ENCODE measurements at regions not wholly inside any gene's neighbourhood (a gene's known extent, or its start where the extent isn't known, plus 50 kb on each side); places are given as distances from the start of the nearest gene placed in this dataset.
A peak's percentile ranks its signal among the peaks of the same experiment; 100 is the strongest.

DNA sequence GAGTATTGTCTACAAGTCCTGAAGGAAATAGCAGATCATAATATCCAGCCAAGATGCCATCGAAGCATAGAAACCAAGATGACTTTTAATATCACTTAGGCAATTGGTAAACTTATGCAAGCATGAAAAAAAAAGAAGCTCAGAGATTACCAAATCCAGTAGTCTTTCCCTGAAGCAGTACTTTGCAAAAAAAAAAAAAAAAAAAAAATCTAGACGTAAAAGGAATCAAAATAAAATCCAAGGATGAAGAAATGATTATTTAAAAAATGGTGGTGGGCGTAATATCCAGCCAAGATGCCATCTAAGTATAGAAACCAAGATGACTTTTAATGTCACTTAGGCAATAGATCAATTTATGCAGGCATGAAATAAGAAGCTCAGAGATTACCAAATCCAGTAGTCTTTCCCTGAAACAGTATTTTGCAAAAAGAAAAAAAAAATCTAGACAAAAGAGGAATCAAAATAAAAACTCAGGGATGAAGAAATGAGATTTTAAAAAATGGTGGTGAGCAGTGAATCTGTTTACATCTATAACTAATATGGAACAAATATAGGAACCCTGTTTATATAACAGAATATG, 108.8 kb downstream of the GYPC start:
- no peak for DNase-seq (ENCODE audit: low read depth)
- H3K4me3 ChIP-seq (ENCODE audit: low read depth, low read length): no peak overlapping the region
- TF ChIP-seq MYC (IDR thresholded peaks at IDR 0.05; ENCODE audit: low read depth, low read length) (no peak), POLR2A (IDR thresholded peaks at IDR 0.05; ENCODE audit: extremely low read depth, insufficient read length) (no peak)
- TF ChIP-seq, protein P1, sequence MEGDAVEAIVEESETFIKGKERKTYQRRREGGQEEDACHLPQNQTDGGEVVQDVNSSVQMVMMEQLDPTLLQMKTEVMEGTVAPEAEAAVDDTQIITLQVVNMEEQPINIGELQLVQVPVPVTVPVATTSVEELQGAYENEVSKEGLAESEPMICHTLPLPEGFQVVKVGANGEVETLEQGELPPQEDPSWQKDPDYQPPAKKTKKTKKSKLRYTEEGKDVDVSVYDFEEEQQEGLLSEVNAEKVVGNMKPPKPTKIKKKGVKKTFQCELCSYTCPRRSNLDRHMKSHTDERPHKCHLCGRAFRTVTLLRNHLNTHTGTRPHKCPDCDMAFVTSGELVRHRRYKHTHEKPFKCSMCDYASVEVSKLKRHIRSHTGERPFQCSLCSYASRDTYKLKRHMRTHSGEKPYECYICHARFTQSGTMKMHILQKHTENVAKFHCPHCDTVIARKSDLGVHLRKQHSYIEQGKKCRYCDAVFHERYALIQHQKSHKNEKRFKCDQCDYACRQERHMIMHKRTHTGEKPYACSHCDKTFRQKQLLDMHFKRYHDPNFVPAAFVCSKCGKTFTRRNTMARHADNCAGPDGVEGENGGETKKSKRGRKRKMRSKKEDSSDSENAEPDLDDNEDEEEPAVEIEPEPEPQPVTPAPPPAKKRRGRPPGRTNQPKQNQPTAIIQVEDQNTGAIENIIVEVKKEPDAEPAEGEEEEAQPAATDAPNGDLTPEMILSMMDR (IDR thresholded peaks at IDR 0.05; ENCODE audit: low read depth, low read length): no peak
- TF ChIP-seq, protein P2, sequence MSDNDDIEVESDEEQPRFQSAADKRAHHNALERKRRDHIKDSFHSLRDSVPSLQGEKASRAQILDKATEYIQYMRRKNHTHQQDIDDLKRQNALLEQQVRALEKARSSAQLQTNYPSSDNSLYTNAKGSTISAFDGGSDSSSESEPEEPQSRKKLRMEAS (IDR thresholded peaks at IDR 0.05; ENCODE audit: low read depth, low read length): no peak

DNA sequence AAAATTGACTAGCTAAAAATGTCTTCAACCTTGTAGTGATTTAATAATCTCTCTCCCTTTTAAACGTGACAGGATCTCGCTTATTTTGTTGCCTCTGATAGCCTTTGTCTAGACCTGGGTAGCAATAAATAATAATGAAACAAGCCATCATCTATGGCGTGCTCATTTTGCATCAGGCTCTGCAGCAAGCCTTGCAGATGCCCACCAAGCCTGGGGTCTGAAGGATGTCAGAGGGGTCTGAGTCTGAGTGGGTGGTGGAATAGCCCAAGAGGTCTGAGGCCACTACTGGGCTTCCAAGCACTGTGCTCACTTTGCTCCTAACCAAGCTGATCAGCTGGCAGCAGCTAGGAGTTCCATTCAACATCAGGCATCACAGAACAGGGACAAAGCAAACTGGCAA, 109.4 kb downstream of the GYPC start:
- TF ChIP-seq, protein P2 (IDR thresholded peaks at IDR 0.05; ENCODE audit: low read depth, low read length): no peak
- TF ChIP-seq POLR2A (IDR thresholded peaks at IDR 0.05; ENCODE audit: extremely low read depth, insufficient read length): no peak
- no peak for TF ChIP-seq MYC (IDR thresholded peaks at IDR 0.05; ENCODE audit: low read depth, low read length)
- TF ChIP-seq, protein P1 (IDR thresholded peaks at IDR 0.05; ENCODE audit: low read depth, low read length): no peak
- no peak overlapping the region for H3K4me3 ChIP-seq (ENCODE audit: low read depth, low read length)
- DNase-seq (ENCODE audit: low read depth): no peak

DNA sequence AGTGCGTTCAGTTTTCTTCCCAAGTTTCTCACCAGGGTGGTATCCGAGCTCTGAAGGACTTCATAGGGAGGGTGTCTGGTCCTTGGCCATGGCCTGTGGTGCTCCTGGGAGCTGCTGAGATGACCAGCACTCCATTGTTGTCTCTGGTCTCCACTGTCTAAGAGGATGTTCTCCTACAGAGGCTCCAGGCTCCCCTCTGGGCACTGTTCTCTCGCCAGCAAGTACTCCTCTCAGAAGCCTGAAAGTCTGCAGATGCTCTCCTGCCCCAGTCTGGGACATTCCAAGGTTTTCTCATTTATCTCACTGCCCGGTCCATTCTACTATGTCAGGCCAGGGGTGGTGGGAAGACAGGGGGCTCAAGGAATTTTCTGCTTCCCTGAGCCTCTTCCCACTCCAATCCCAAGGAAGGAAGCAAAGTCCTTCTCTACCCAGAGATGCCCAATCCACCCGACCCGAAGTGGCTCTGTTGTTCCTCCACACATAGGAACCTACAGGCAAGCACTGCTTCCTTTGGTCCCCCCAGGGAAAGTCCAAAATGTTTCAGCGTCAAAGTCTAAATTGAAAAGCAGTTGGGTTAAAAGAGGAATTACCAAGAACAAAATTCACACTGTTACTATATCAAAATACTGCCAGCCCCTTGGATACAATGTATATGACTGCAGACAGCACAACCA, 110.5 kb downstream of the GYPC start:
- TF ChIP-seq, protein P1 (IDR thresholded peaks at IDR 0.05; ENCODE audit: low read depth, low read length): no peak
- TF ChIP-seq MYC (IDR thresholded peaks at IDR 0.05; ENCODE audit: low read depth, low read length) (no peak), POLR2A (IDR thresholded peaks at IDR 0.05; ENCODE audit: extremely low read depth, insufficient read length) (no peak)
- TF ChIP-seq, protein P2 (IDR thresholded peaks at IDR 0.05; ENCODE audit: low read depth, low read length): no peak
- no peak for DNase-seq (ENCODE audit: low read depth)
- no peak overlapping the region for H3K4me3 ChIP-seq (ENCODE audit: low read depth, low read length)

DNA sequence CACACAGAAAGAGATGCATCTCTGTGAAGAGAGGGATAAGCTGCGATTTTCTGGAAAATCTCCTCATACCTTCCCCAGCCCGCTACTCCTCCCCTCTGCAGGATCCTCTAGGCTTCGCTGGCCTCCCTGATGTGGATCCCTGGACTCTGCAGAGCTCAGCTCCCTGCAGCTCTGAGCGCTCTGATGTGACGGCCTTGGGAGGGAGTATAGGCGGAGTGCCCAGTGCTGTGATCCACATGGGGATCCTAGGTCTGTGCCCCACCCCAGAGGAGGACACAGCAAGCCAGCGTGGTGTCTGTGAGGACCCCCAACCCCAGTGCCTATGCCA, 111.0 kb downstream of the GYPC start:
- no peak overlapping the region for H3K4me3 ChIP-seq (ENCODE audit: low read depth, low read length)
- TF ChIP-seq, protein P2 (IDR thresholded peaks at IDR 0.05; ENCODE audit: low read depth, low read length): no peak
- TF ChIP-seq POLR2A (IDR thresholded peaks at IDR 0.05; ENCODE audit: extremely low read depth, insufficient read length): no peak
- no peak for TF ChIP-seq MYC (IDR thresholded peaks at IDR 0.05; ENCODE audit: low read depth, low read length)
- TF ChIP-seq, protein P1 (IDR thresholded peaks at IDR 0.05; ENCODE audit: low read depth, low read length): no peak
- no peak for DNase-seq (ENCODE audit: low read depth)

DNA sequence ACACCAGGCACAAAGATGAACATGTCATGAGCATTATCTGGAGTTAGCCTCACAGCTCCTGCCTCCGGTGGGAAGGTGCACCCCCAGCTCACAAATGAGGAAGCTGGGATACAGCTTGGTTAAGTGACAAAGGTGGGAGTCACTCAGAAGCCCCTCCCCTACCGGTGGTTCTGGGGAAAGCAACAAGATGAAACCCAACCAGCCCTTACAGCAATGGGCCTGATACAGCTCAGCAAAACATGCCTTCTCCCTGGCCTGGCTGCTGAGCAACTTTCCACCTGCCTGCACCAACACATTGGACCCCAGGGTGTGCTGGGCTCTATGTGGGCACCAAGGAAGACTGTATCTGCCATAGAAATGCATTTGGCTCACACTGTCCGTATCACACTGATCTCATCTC, 113.2 kb downstream of the GYPC start:
- H3K4me3 ChIP-seq (ENCODE audit: low read depth, low read length): no peak overlapping the region
- peak; percentile 41 for DNase-seq (ENCODE audit: low read depth)
- TF ChIP-seq POLR2A (IDR thresholded peaks at IDR 0.05; ENCODE audit: extremely low read depth, insufficient read length): no peak
- TF ChIP-seq, protein P1 (IDR thresholded peaks at IDR 0.05; ENCODE audit: low read depth, low read length): peak; percentile 32
